ENCODE measurements at regions not wholly inside any gene's neighbourhood (a gene's known extent, or its start where the extent isn't known, plus 50 kb on each side); places are given as distances from the start of the nearest gene placed in this dataset.
"Not testable (repeated sequence)": the region's sequence is repeated elsewhere in the genome, so short reads cannot be mapped to it uniquely, and the experiment has no call there.

- no peak for DNase-seq
Measured at GRCh38 chr13:90032313-90032712, 1315.2 kb upstream of the MIR17HG start.

DNA sequence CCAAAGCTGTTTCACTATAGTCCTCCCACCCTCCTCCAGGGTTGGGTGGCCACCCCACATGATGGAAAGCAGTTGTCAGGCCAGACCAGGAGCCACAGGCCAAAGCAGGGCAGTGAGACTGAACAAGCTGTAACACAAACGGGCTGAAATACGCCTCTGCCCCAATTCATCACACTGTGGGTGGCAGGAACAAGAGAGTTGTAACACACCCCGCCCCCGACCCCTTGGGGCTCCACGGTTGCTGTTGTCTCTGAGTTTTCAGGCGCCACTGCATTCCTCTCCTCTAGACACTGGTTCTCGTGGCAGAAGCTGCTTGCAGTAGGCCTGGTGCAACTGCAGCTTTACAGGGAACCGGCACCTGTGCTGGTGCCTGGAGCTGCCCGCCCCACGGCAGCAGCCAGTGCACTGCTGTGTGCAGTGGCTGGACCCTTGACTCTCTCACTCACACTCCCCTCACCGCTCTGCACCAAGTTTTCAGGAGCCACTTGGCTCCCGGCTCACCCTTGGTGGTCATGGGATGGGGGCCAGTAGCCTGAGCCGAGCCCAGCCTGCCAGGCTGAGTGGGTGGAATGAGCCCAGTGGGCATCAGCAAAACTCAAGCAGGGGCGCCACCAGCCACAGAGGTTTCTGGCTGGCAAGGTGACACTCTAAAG, 1314.5 kb upstream of the MIR17HG start:
- DNase-seq: no peak

DNA sequence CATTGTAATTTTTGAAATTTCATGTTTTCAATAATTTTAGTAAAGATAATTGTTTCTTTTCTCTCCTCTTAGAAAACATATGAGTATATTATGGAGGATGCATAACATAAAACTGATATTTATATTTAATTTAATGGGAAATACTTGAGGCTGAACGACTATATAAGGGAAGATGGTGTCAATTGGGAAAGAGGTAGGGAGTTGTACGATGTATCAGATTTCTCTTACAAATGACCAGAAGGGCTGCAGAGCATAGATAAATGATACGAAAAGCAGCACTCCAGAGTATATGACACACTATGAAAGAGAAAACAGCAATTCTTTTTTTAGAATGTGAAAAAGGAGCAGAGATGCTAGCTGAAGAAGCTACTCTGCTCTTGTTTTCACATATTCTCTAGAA, 1308.0 kb upstream of the MIR17HG start:
- no peak for DNase-seq

- no peak for DNase-seq
Measured at GRCh38 chr13:90047600-90047999, 1299.9 kb upstream of the MIR17HG start.

GRCh38 chr13:90049989-90050671, 1297.4 kb upstream of the MIR17HG start:
- DNase-seq: no peak

GRCh38 chr13:90055121-90055520, 1292.4 kb upstream of the MIR17HG start:
- no peak for DNase-seq

DNA sequence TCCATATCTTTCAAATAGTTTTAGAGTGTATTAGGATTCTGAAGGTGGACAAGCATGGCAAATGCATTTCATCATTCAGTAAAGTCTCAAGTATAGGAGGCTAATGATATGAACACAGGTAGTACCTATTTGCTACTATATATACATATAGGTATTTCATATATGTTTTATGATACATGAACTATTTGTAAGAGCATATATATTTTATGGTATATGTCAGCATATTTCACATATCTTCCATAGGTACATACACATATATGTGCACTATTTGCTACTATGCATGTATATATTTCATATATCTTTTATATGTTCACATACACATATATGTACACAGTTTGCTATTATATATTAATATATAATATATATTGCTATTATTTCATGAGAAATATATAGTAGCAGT, 1291.7 kb upstream of the MIR17HG start:
- no peak for DNase-seq

DNA sequence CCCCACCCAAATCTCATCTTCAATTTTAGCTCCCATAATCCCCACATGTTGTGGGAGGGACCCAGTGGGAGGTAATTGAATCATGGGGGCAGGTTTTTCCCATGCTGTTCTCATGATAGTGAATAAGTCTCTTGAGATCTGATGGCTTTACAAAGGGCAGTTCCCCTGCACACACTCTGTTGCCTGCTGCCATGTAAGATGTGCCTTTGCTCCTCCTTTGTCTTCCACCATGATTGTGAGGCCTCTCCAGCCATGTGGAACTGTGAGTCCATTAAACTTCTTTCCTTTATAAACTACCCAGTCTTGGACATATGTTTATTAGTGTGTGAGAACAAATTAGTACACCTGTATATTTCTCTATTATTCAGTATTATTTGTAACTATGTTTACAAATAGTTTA, 1283.3 kb upstream of the MIR17HG start:
- DNase-seq: not testable (repeated sequence)

- DNase-seq: no peak
Measured at GRCh38 chr13:90068658-90069057, 1278.8 kb upstream of the MIR17HG start.

DNA sequence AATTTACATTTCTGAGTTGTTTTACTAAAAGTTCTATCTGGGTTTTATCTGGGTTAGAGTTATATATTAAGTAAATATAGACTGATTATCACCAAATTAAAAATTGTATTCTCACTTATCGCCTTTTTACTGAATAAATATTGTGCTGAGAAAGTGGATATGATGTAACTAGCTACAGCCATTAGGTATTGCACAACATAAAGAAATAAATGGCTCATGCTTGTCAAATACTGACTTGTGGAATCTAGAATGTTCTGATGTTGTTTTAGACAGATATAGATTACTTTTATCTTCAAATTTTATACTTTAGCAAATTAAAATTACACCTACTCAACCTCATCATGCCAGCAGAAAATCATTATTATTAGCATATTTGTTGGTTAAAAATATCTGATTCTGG, 1277.1 kb upstream of the MIR17HG start:
- DNase-seq: no peak

DNA sequence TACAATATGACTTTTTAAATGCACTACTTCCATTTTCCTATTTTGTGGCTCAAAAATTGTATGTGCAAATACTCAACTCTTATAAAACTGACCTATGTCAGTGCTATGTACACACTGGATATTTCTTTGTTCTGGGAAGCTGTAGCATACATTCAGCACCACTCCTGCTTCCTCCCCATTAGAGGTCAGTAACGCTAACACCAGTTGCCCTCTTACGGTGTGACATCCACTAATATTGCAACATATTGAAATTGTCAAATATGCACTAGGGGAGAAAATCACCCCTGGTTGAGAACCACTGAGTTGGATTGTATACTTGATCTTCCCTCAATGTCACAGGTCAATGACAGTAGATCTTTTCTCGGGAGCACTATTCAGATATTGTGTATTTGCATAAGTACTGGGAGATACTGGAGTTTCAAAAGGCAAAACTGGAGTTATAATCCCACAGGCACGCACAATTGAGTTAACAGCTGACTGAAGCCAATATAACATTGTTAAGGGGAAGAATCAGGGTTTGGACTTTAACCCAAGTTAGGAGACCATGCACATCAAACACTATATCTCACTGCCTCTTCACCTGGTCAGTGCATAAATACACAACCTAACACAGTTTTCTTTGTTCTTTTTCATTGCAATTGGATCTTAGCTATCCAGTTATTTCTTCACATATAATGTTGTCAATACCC, 1276.5 kb upstream of the MIR17HG start:
- no peak for DNase-seq

DNA sequence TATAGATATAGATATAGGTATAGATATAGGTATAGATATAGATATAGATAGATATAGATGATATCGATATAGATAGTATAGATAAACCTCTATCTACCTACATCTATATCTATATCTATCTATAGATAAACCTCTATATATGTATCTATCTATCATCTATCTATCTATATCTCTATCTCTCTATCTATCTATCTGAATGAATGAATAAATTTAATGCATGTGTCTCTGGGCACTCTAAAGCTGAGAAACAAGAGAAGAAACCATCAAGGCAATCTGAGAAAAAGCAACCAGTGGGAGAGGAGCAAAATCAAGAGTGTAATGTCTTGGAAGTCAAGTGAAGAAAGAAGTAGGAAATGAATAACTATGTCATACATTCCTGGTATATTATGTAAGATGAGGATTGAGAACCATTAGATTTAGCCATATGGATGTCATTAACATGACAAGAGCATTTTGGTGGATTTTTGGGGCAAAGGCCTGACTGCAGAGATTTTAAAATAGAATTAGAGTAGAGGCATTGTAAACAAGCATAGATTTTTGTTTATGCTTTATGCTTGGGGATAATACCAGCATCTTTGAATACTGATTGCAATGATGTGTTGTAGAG, 1262.7 kb upstream of the MIR17HG start:
- no peak for DNase-seq

GRCh38 chr13:90089051-90089450, 1258.4 kb upstream of the MIR17HG start:
- no peak for DNase-seq

DNA sequence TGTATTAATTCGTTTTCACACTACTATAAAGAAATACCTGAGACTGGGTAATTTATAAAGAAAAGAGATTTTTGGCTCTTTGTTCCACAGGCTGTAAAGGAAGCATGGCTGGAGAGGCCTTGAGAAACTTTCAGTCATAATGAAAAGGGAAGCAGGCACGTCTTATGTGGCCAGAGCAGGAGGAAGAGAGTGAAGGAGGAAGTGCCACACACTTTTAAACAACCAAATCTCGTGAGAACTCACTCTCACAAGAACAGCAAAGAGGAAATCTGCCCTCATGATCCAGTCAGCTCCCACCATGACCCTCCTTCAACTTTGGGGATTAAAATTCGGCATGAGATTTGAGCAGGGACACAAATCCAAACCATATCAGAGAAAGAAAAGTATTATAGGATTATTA, 1255.9 kb upstream of the MIR17HG start:
- no peak for DNase-seq

DNA sequence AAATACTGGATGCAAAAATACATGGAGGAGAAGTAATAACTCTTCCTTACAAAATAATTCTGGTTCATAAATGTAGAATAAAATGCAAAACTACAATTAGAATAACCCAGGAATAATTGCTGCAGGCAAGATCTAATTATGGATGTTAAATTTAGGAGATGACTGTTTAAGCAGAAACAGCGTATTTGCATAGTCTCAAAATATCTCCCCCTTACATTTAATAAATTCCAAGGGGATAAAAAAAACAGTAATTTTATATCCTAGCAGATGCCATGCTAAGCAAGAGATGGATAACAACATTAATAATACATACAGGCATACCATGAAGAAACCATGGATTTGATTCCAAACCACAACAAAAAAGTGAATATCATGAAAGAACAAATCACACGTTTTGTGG, 1253.1 kb upstream of the MIR17HG start:
- no peak for DNase-seq

- DNase-seq: no peak
Measured at GRCh38 chr13:90098577-90098976, 1248.9 kb upstream of the MIR17HG start.

- no peak for DNase-seq
Measured at GRCh38 chr13:90099847-90100246, 1247.6 kb upstream of the MIR17HG start.

DNA sequence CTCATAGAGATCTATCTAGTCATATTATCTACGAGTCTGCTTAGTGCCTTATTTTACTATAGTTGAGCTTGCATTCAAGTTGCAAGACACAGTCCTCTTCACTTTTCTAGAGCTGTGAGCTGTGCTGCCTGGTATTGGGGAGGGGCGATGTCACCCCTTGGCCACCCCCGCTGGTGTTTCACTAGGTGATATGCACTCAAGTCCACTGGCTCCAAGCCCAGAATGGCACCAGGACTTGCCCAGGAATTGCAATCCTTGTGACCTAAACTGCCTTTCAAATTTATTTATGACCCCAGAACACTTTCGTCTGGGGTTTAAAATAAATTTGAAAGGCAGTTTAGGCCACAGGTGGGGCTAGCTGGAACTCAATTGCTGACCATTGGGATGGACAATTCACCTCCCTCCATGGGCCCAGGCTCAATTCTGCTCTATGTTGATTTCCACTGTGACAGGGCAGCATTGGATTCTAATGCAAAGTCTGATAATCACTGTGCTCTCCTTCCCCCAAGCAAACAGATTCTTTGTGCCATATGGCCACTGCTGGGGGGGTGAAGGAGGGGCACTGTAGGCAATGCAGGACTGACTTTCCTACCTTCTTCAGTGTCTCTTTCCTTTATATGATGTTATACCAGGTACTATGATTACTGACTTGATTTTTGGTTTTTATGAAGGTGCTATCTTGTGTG, 1244.2 kb upstream of the MIR17HG start:
- no peak for DNase-seq

GRCh38 chr13:90104764-90105163, 1242.7 kb upstream of the MIR17HG start:
- DNase-seq: no peak

DNA sequence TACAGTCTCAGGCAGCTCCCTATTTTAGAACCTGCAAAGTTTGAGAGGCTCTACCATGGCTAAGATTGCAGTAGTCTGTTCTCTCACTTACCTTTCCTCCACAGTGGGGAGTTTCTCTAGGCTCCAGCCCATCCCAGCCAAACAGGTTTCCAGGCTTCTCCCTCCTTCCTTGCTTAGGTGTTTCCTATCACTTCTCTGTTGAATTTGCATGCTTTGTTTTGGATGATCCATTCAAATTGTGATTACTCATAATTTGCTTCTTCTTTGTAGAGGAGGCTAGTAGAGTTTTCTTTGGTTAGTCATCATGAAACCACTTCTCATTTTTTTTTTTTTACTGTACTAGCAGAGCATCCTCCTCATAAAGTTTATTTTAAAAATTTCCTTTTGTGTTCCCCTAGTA, 1242.2 kb upstream of the MIR17HG start:
- DNase-seq: no peak

GRCh38 chr13:90105849-90106496, 1241.5 kb upstream of the MIR17HG start:
- DNase-seq: no peak

DNA sequence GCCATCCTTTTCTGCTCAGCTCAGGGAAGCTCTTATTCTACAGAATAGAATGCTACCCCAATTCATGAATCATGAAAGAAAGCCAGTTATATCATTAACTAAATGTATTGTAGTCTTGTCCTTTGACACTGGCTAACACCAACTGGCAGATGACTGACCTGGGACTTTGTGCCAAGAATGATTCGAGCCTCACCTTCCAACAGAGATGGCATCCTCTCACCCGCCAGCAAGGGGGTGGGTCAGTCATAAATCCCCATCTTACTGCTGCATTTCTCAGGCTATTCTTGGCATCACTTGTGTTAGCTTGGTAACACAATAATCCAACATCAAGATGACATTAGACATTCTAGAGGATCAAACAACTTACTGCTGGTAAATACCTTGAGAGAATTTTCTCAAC, 1239.8 kb upstream of the MIR17HG start:
- DNase-seq: no peak

DNA sequence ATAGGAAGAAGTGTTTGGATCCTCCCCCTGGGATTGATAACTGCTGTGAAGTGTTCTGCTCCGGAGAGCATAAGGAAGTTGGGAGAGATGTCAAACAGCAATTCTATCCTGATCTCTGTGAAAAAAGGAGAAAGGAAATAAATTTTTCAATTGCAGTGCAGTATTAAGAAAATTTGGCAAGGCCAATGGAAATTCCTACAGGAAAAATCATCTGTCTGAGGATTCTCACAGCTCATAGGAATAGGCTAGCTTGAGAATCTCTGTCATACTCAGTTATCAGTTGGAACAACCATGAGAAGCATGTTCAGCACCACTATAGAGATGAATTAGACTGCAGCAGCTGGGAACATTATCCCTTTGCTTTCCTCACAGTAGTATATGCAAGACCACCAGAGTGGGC, 1238.9 kb upstream of the MIR17HG start:
- DNase-seq: no peak
